Epithelial cell of esophagus (primary cell): ENCODE measurements at regions not wholly inside any gene's neighbourhood (a gene's known extent, or its start where the extent isn't known, plus 50 kb on each side); places are given as distances from the start of the nearest gene placed in this dataset.

Experiments
- DNase-seq: peaks from one replicate; pipeline ENCODE4 v3.0.0; 2010; ENCODE audit warnings: low read depth
- H3K4me3 ChIP-seq: 2 replicates; pipeline ENCODE4 v1.5.1; 2011; ENCODE audit warnings: mild to moderate bottlenecking, low read length, control low read depth
- CTCF ChIP-seq: IDR thresholded peaks from 2 replicates; pipeline ENCODE4 v1.5.1; 2011; ENCODE audit warnings: low read depth, mild to moderate bottlenecking, low read length, control low read depth, inconsistent platforms; ENCODE audit not compliant: insufficient read depth; ENCODE audit errors: missing control alignments

GRCh38 chr3:70568626-70569025 is 256.2 kb upstream of the MDFIC2 start:
- H3K4me3 ChIP-seq = no peak overlapping the region
- DNase-seq = no peak
- TF ChIP-seq CTCF = no peak

- no peak for TF ChIP-seq CTCF
- DNase-seq = no peak
- no peak overlapping the region for H3K4me3 ChIP-seq
Observed at GRCh38 chr3:70565861-70566260, 253.4 kb upstream of the MDFIC2 start.

- no peak overlapping the region for H3K4me3 ChIP-seq
- no peak for TF ChIP-seq CTCF
- DNase-seq = no peak
Observed at GRCh38 chr3:70564552-70564951, 252.1 kb upstream of the MDFIC2 start.

- no peak overlapping the region for H3K4me3 ChIP-seq
- TF ChIP-seq CTCF = no peak
- no peak for DNase-seq
Observed at GRCh38 chr3:70561796-70562195, 249.4 kb upstream of the MDFIC2 start.

GRCh38 chr3:70558956-70559355 is 246.5 kb upstream of the MDFIC2 start:
- no peak overlapping the region for H3K4me3 ChIP-seq
- DNase-seq = no peak
- TF ChIP-seq CTCF = no peak

- TF ChIP-seq CTCF = no peak
- no peak overlapping the region for H3K4me3 ChIP-seq
- DNase-seq = no peak
Observed at GRCh38 chr3:70557976-70558375, 245.5 kb upstream of the MDFIC2 start.

- no peak for TF ChIP-seq CTCF
- peak; percentile 67 for DNase-seq
- H3K4me3 ChIP-seq = no peak overlapping the region
Observed at GRCh38 chr3:70556056-70556455, 243.6 kb upstream of the MDFIC2 start.
